ENCODE measurements at regions not wholly inside any gene's neighbourhood (a gene's known extent, or its start where the extent isn't known, plus 50 kb on each side); places are given as distances from the start of the nearest gene placed in this dataset.

GRCh38 chr6:9632026-9632425 is 782.8 kb downstream of the TFAP2A start:
- Mint-ChIP-seq H3K4me1 (no peaks in the 10 kb centered on the region), H3K27ac (no peak overlapping the region), H3K9me3 (peaks cover 12 to 14% of the 10 kb centered on the region in 2 donors), H3K4me3 (no peak overlapping the region), H3K27me3 (no peaks in the 10 kb centered on the region)
- no peak for ATAC-seq
- DNase-seq, result no peak

GRCh38 chr6:9628819-9629218 is 786.1 kb downstream of the TFAP2A start:
- H3K4me3 Mint-ChIP-seq, result no peak overlapping the region
- ATAC-seq, result no peak
- DNase-seq, result no peak
- H3K27ac Mint-ChIP-seq, result no peak overlapping the region
- peaks cover 11 to 14% of the 10 kb centered on the region in 2 donors for H3K9me3 Mint-ChIP-seq
- H3K27me3 Mint-ChIP-seq, result no peaks in the 10 kb centered on the region
- H3K4me1 Mint-ChIP-seq, result no peaks in the 10 kb centered on the region

GRCh38 chr6:9627916-9628315 is 787.0 kb downstream of the TFAP2A start:
- H3K4me3 Mint-ChIP-seq, result no peak overlapping the region
- H3K9me3 Mint-ChIP-seq, result peaks cover 13 to 18% of the 10 kb centered on the region in 2 donors
- no peaks in the 10 kb centered on the region for H3K4me1 Mint-ChIP-seq
- no peak for ATAC-seq
- DNase-seq, result no peak
- H3K27me3 Mint-ChIP-seq, result no peaks in the 10 kb centered on the region
- H3K27ac Mint-ChIP-seq, result peak overlapping the region in 1 of 2 donors; percentile 38

- ATAC-seq, result no peak
- Mint-ChIP-seq H3K9me3 (peaks cover 12 to 13% of the 10 kb centered on the region in 2 donors), H3K27me3 (no peaks in the 10 kb centered on the region), H3K4me3 (no peak overlapping the region), H3K27ac (no peak overlapping the region), H3K4me1 (no peaks in the 10 kb centered on the region)
- no peak for DNase-seq
Measured at GRCh38 chr6:9623985-9624384, 790.9 kb downstream of the TFAP2A start.

GRCh38 chr6:9623228-9623832 is 791.5 kb downstream of the TFAP2A start:
- DNase-seq (no peak), ATAC-seq (no peak)
- no peak overlapping the region for H3K4me3 Mint-ChIP-seq
- H3K4me1 Mint-ChIP-seq, result no peaks in the 10 kb centered on the region
- peaks cover 7 to 9% of the 10 kb centered on the region in 2 donors for H3K9me3 Mint-ChIP-seq
- H3K27ac Mint-ChIP-seq, result no peak overlapping the region
- no peaks in the 10 kb centered on the region for H3K27me3 Mint-ChIP-seq

- no peak for DNase-seq
- Mint-ChIP-seq H3K27ac (no peak overlapping the region), H3K9me3 (peaks cover 7 to 9% of the 10 kb centered on the region in 2 donors), H3K4me1 (no peaks in the 10 kb centered on the region), H3K4me3 (no peak overlapping the region), H3K27me3 (no peaks in the 10 kb centered on the region)
- ATAC-seq, result no peak
Measured at GRCh38 chr6:9621276-9621675, 793.6 kb downstream of the TFAP2A start.

- no peak for DNase-seq
- H3K9me3 Mint-ChIP-seq, result peaks cover 7 to 9% of the 10 kb centered on the region in 2 donors
- H3K4me1 Mint-ChIP-seq, result no peaks in the 10 kb centered on the region
- no peaks in the 10 kb centered on the region for H3K27me3 Mint-ChIP-seq
- H3K4me3 Mint-ChIP-seq, result no peak overlapping the region
- no peak overlapping the region for H3K27ac Mint-ChIP-seq
- no peak for ATAC-seq
Measured at GRCh38 chr6:9620687-9621086, 794.2 kb downstream of the TFAP2A start.

- Mint-ChIP-seq H3K27ac (no peak overlapping the region), H3K4me1 (no peaks in the 10 kb centered on the region), H3K4me3 (no peak overlapping the region), H3K9me3 (peaks cover 7 to 9% of the 10 kb centered on the region in 2 donors), H3K27me3 (no peaks in the 10 kb centered on the region)
- ATAC-seq (no peak), DNase-seq (no peak)
Measured at GRCh38 chr6:9620263-9620662, 794.6 kb downstream of the TFAP2A start.

- Mint-ChIP-seq H3K27ac (no peak overlapping the region), H3K9me3 (no peaks in the 10 kb centered on the region), H3K27me3 (no peaks in the 10 kb centered on the region), H3K4me1 (no peaks in the 10 kb centered on the region), H3K4me3 (no peak overlapping the region)
- DNase-seq, result no peak
- no peak for ATAC-seq
Measured at GRCh38 chr6:9614778-9615177, 800.1 kb downstream of the TFAP2A start.

GRCh38 chr6:9612489-9612888 is 802.4 kb downstream of the TFAP2A start:
- DNase-seq, result no peak
- no peaks in the 10 kb centered on the region for H3K27me3 Mint-ChIP-seq
- no peaks in the 10 kb centered on the region for H3K9me3 Mint-ChIP-seq
- no peaks in the 10 kb centered on the region for H3K4me1 Mint-ChIP-seq
- H3K4me3 Mint-ChIP-seq, result no peak overlapping the region
- ATAC-seq, result no peak
- no peak overlapping the region for H3K27ac Mint-ChIP-seq

- H3K4me3 Mint-ChIP-seq, result no peak overlapping the region
- no peak for ATAC-seq
Measured at GRCh38 chr6:9610620-9611415, 804.1 kb downstream of the TFAP2A start.

GRCh38 chr6:9606435-9607134 is 808.3 kb downstream of the TFAP2A start:
- H3K9me3 Mint-ChIP-seq, result no peaks in the 10 kb centered on the region
- ATAC-seq (no peak), DNase-seq (no peak)
- no peak overlapping the region for H3K4me3 Mint-ChIP-seq
- H3K27ac Mint-ChIP-seq, result no peak overlapping the region
- no peaks in the 10 kb centered on the region for H3K4me1 Mint-ChIP-seq
- no peaks in the 10 kb centered on the region for H3K27me3 Mint-ChIP-seq

More at GRCh38 chr6:9610620-9611415, 804.1 kb downstream of the TFAP2A start:
- Mint-ChIP-seq H3K27me3 (no peaks in the 10 kb centered on the region), H3K4me1 (no peaks in the 10 kb centered on the region), H3K27ac (no peak overlapping the region), H3K9me3 (no peaks in the 10 kb centered on the region)
- DNase-seq, result no peak

- H3K27me3 Mint-ChIP-seq, result no peaks in the 10 kb centered on the region
- DNase-seq (no peak), ATAC-seq (no peak)
- H3K9me3 Mint-ChIP-seq, result peaks cover 5 to 7% of the 10 kb centered on the region in 2 donors
- H3K27ac Mint-ChIP-seq, result no peak overlapping the region
- H3K4me1 Mint-ChIP-seq, result no peaks in the 10 kb centered on the region
- H3K4me3 Mint-ChIP-seq, result no peak overlapping the region
Measured at GRCh38 chr6:9594746-9595145, 820.1 kb downstream of the TFAP2A start.

- H3K4me3 Mint-ChIP-seq, result no peak overlapping the region
- no peaks in the 10 kb centered on the region for H3K4me1 Mint-ChIP-seq
- DNase-seq, result no peak
- H3K27ac Mint-ChIP-seq, result no peak overlapping the region
- ATAC-seq, result no peak
- H3K27me3 Mint-ChIP-seq, result no peaks in the 10 kb centered on the region
- H3K9me3 Mint-ChIP-seq, result peaks cover 5 to 7% of the 10 kb centered on the region in 2 donors
Measured at GRCh38 chr6:9593554-9593953, 821.3 kb downstream of the TFAP2A start.

GRCh38 chr6:9583753-9584352 is 831.0 kb downstream of the TFAP2A start:
- H3K4me1 Mint-ChIP-seq, result no peaks in the 10 kb centered on the region
- H3K27me3 Mint-ChIP-seq, result peaks cover 6% of the 10 kb centered on the region
- no peak for ATAC-seq
- H3K4me3 Mint-ChIP-seq, result no peak overlapping the region
- H3K27ac Mint-ChIP-seq, result no peak overlapping the region
- peaks cover 0 to 10% of the 10 kb centered on the region in 2 donors for H3K9me3 Mint-ChIP-seq
- no peak for DNase-seq

- Mint-ChIP-seq H3K9me3 (peaks cover 0 to 10% of the 10 kb centered on the region in 2 donors), H3K4me3 (no peak overlapping the region), H3K27ac (peak overlapping the region in 1 of 2 donors; percentile 13), H3K4me1 (no peaks in the 10 kb centered on the region), H3K27me3 (peaks cover 6% of the 10 kb centered on the region)
- DNase-seq (no peak), ATAC-seq (no peak)
Measured at GRCh38 chr6:9581155-9581554, 833.7 kb downstream of the TFAP2A start.

Measured in stimulated activated naive CD8-positive, alpha-beta T cell treated with anti-CD3 and anti-CD28 coated beads, Interleukin-15, amount 100 ng/mL, for 72 hours (primary cell).